Activated CD4-positive, alpha-beta T cell treated with anti-CD3 and anti-CD28 coated beads, Interleukin-2, Interleukin-4, amounts not matched to agents 100 ng/mL and 50 ng/mL, durations not matched to agents 16 hours and 8 hours (primary cell): ENCODE measurements at regions not wholly inside any gene's neighbourhood (a gene's known extent, or its start where the extent isn't known, plus 50 kb on each side); places are given as distances from the start of the nearest gene placed in this dataset.

Source experiments
- DNase-seq: peaks from one replicate; pipeline ENCODE4 v3.0.0-alpha.2; 2020; ENCODE audit warnings: low spot score

DNA sequence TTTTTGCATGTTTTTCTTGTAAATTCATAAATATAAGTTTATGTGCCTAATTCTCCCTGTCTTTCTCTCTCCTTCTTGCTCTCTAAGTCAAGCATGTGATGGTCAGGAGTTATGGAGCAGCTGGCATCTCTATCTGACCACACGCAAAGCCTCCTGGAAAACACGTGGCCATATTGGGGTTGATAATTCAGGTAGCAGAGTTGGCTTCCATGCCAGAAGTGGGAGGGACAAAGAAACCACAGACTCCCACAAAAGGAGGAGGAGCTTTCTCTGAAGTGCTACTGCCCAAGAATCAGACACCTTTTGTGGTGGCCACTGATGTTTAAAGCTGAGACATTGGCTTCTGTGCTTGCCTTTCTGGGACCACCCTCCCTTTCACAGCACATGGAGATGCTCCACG lies 517.6 kb upstream of the TMEM132C start:
- DNase-seq, result no peak

- DNase-seq, result no peak
Measured at GRCh38 chr12:127750076-127750840, 516.7 kb upstream of the TMEM132C start.

DNA sequence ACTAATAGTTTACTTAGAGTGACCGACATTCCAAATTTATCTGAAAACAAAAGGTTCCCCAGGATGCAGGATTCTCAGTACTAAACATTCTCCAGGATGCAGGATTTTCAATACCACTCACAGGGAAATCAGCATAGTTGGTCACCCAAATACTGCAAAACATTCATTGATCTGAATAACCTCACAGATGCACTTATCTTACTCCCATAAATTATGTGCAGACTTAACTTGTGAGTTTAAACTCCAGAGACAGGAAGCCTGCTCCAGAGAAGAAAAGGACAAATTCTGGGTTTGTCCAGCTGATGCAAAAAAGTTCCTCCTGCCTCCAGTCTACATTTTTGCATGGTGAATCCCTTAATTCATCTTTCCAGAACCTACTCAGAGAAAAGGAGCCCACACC lies 514.2 kb upstream of the TMEM132C start:
- DNase-seq, result no peak

DNA sequence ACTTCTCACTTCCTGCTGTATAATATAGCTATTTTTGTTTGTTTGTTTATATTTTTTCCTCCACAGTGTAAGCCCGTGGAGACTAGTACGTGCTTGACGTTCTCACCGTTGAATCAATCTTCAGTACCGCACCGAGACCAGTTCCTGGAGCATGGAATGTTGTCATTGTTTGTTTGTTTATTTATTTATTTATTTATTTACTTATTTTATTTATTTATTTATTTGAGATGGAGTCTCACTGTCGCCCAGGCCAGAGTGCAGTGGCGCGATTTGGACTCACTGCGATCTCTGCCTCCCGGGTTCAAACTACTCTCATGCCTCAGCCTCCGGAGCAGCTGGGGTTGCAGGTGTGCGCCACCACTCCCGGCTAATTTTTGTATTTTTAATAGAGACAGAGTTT lies 506.6 kb upstream of the TMEM132C start:
- DNase-seq, result no peak

- DNase-seq, result no peak
Measured at GRCh38 chr12:127760996-127761395, 506.0 kb upstream of the TMEM132C start.

DNA sequence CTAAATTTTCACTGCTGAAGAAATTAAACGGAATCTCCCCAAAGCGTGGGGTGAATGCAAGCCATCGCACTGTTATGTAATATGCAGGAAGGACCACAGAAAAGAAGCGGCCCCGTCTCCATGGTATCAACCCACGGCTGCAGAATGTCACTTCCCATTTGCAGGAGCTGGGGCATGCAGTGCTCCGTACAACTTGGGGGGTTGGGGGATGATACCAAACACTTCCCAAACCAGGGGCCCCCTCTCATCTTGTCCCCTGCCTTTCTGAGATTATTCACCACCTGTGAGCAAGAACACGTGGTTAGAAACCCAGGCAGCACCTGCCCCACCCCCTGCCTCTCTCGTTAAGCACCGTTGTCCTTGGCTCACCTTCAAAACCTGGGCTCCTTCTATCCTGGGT lies 505.1 kb upstream of the TMEM132C start:
- no peak for DNase-seq

GRCh38 chr12:127767656-127768055 lies 499.3 kb upstream of the TMEM132C start:
- DNase-seq, result no peak

DNA sequence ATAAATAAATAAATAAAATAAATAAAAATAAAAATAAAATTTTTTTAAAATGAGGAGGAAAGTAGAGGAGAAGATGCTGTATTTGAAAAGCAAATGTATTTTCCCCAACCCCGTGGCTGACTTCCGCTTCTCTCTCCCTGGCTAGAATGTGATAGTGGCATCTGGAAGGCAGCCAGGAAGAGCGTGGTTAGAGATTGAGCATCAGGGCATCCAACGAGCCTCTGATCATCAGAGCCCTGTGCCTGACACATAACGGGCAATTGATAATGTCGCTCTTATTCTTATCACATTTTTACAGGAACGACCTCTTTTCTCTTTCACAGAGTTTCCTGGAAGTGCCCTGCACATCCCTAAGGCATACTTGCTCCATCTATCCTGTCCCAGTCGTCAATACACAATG lies 496.9 kb upstream of the TMEM132C start:
- no peak for DNase-seq

DNA sequence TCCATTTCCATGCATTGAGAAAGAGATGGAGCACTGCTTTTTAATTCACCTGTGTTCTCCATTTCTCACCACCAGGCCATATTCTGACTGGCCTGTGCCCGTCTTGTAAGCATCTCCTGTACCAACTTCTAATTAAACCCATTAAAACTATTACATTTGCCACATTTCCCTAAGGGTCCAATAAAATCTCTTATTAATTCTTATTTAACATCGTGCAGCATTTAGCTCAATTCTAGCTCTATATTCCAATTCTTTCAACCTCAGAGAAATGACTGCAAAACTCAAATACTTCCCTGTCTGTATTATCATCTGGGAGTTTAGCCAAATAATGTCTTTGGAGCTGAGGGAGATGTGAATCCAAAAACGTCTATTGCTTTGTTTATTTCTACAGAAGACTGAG lies 495.4 kb upstream of the TMEM132C start:
- DNase-seq, result no peak

DNA sequence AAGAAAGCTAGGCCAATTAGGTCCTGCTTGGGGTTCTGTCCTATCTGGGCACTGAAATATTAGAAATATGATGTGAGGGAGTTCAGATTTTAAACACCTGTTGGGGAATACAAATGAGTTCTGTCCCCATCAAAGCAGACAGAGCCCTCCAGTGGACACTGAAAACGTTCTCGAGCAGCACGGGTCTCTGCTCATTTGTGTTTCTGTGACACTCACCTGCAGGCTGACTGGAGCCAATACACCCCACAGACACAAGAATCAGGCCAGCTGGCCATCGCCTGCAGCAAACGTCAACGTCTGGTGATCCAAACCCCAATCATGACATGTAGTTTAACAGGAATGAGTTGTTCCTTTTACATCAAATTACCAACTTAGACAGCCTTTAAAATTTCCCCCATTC lies 493.4 kb upstream of the TMEM132C start:
- no peak for DNase-seq

- no peak for DNase-seq
Measured at GRCh38 chr12:127774828-127775227, 492.1 kb upstream of the TMEM132C start.

GRCh38 chr12:127779301-127780045 lies 487.5 kb upstream of the TMEM132C start:
- no peak for DNase-seq

DNA sequence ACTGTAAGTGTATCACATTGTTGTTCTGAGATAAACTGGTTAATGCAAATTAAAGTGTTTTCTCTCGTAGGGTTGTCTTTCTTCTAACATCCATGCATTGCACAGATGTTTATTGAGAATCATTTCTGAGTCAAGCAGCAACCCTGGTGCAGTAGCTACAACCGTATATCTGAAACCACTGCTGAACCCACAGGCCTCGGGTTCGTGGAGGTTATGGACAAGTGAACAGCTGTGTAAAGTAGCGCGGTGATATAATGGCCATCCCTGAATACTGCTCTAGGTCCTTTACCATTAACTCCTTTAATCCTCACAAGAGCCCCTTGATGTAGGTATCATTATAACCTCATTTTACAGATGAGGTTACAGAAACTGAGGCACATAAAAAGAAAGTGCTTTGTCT lies 486.1 kb upstream of the TMEM132C start:
- no peak for DNase-seq

- DNase-seq, result no peak
Measured at GRCh38 chr12:127781336-127781735, 485.6 kb upstream of the TMEM132C start.

DNA sequence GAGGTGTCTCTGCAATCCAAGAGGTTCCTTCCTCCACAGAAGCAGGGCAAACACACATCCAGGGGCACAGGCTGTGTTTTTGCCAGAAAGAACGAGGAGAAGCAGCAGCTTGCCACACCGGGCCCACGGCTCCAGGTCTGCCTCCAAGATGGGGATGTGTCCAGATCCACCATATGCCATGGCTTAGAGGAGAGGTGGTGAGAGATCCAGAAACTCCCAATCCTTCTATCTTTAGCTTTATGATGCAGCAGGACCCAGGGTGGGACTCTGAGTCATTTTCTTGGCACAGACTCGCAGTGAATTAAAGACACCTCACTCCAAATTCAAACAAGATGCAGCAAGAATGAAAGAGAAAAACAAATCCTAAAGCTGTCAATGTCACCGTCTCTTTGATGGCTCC lies 481.4 kb upstream of the TMEM132C start:
- no peak for DNase-seq

DNA sequence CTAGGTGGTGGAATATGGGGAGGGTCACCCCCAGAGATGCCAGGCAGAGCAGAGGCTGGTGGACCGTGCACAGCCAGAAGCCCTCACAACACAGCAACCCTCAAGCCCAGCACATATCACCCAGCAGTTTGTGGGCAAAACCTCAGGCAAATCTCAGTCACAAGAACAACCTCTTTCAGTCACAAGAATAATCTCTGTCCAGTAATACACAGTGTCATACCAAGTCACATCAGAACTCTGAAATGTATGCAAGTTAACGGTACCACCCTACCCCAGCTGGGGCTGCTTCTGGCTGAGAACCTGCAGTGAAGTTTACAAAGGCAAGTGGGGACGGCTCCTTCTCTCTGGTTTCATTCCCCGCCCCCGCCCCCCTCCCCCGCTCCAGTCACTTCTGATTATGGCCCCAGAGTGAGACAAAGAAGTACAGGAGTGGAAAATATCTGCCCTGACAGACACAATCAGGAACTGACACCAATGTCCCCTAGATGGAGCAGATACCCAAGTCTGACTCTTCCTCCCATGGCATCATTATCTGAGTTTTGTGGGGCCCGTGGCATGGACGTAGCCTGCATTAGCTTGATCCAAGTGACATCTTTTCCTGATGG lies 480.9 kb upstream of the TMEM132C start:
- DNase-seq, result no peak

GRCh38 chr12:127787544-127787943 lies 479.4 kb upstream of the TMEM132C start:
- no peak for DNase-seq

GRCh38 chr12:127790376-127790775 lies 476.6 kb upstream of the TMEM132C start:
- no peak for DNase-seq

DNA sequence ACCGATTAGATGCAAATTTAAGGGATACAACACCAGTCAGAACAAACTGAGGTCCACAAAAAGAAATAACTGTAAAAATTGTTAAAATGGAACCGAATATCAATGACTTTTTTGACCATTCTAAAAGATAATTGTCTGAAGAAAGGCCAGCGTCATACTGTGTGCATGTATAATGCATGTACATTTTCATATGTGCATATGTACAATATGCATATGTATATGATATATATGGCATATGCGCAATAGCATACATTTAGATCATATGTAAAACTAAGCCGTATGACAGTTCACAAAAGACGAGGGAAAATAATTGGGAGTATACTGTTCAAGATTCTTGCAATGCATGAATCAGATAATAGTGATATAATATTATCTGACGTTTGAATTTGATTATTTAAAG lies 475.8 kb upstream of the TMEM132C start:
- DNase-seq, result no peak

GRCh38 chr12:127797918-127798317 lies 469.1 kb upstream of the TMEM132C start:
- DNase-seq, result no peak

GRCh38 chr12:127802271-127802670 lies 464.7 kb upstream of the TMEM132C start:
- DNase-seq, result no peak

GRCh38 chr12:127803545-127803944 lies 463.4 kb upstream of the TMEM132C start:
- no peak for DNase-seq

DNA sequence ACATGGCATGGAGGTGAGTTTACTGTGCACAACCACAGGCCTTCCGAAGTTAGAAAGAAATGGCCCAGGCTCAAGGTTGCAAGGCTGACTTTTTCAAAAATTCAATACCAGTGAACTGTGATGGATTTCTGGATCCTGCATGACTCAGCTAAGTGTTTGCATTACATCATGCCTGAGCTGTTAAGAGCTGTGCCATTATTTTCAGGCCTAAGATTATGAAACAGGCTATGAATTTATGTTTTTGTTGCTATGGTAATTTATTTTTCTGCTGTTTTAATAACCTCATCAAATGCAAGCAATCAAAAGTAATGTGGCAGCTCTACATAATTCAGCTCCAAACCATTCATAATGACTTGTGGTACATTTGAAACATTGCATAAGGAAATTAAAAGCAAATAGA lies 457.7 kb upstream of the TMEM132C start:
- DNase-seq, result no peak
